SU-DHL-6 (cell line): ENCODE measurements at regions not wholly inside any gene's neighbourhood (a gene's known extent, or its start where the extent isn't known, plus 50 kb on each side); places are given as distances from the start of the nearest gene placed in this dataset.
"Not testable (repeated sequence)": the region's sequence is repeated elsewhere in the genome, so short reads cannot be mapped to it uniquely, and the experiment has no call there.

Source experiments
- H2AFZ ChIP-seq: fragments of 200-600 bp; sonication (generic); 2 replicates; pipeline ENCODE4 v1.6.1; 2014; ENCODE audit warnings: low read depth, mild to moderate bottlenecking, moderate library complexity, mixed read lengths, antibody characterized with exemption, low read length; ENCODE audit not compliant: severe bottlenecking
- H3F3A ChIP-seq: fragments of 200-600 bp; shearing (Covaris generic); 2 replicates; pipeline ENCODE4 v1.6.0; 2016; ENCODE audit warnings: antibody characterized with exemption, mild to moderate bottlenecking; ENCODE audit not compliant: insufficient read depth
- H3K27ac ChIP-seq: fragments of 200-600 bp; sonication (generic); 2 replicates; pipeline ENCODE4 v1.5.1; 2016; ENCODE audit warnings: low read depth, mild to moderate bottlenecking, low read length, moderate library complexity, mixed read lengths
- H3K27me3 ChIP-seq: fragments of 200-600 bp; sonication (generic), shearing (Covaris generic); 2 replicates; pipeline ENCODE4 v1.6.0; 2014; ENCODE audit warnings: mild to moderate bottlenecking, low read length
- H3K36me3 ChIP-seq: fragments of 200-600 bp; sonication (generic); 2 replicates; pipeline ENCODE4 v1.6.1; 2014; ENCODE audit warnings: mild to moderate bottlenecking, low read length, mixed read lengths
- H3K4me2 ChIP-seq: fragments of 300-600, 200-600 bp; shearing (Covaris generic), sonication (generic); 2 replicates; pipeline ENCODE4 v1.6.0; 2014; ENCODE audit warnings: low read length, low read depth, mild to moderate bottlenecking; ENCODE audit not compliant: poor library complexity, severe bottlenecking
- H3K4me3 ChIP-seq: fragments of 200-600 bp; sonication (generic); 2 replicates; pipeline ENCODE4 v1.5.1; 2014; ENCODE audit warnings: antibody characterized with exemption, low read length, mild to moderate bottlenecking, mixed read lengths; ENCODE audit not compliant: insufficient read depth, poor library complexity, severe bottlenecking
- H3K79me2 ChIP-seq: fragments of 200-600 bp; sonication (generic); 2 replicates; pipeline ENCODE4 v1.6.1; 2014; ENCODE audit warnings: mild to moderate bottlenecking, low read length, moderate library complexity; ENCODE audit not compliant: insufficient read depth
- H3K9ac ChIP-seq: fragments of 200-600 bp; sonication (generic); 2 replicates; pipeline ENCODE4 v1.7.0; 2014; ENCODE audit warnings: mild to moderate bottlenecking, low read length
- H3K9me2 ChIP-seq: fragments of 200-600 bp; sonication (generic); replicated peaks from 2 replicates; pipeline ENCODE4 v1.6.1; 2014; ENCODE audit warnings: low read length; ENCODE audit not compliant: insufficient read depth
- H3K9me3 ChIP-seq: fragments of 200-600 bp; sonication (generic); 2 replicates; pipeline ENCODE4 v1.6.1; 2014; ENCODE audit warnings: low read length, mixed read lengths; ENCODE audit not compliant: insufficient read depth
- H4K20me1 ChIP-seq: fragments of 200-600 bp; sonication (generic); 2 replicates; pipeline ENCODE4 v1.6.1; 2014; ENCODE audit warnings: low read depth, mild to moderate bottlenecking, antibody characterized with exemption, low read length, moderate library complexity, mixed read lengths
- CTCF ChIP-seq: fragments of 200-600 bp; sonication (generic); IDR thresholded peaks from one replicate; pipeline ENCODE4 v1.5.1; 2017; ENCODE audit warnings: antibody characterized with exemption, mild to moderate bottlenecking, low read length, moderate library complexity; ENCODE audit not compliant: insufficient read depth, poor library complexity, severe bottlenecking
- EZH2phosphoT487 ChIP-seq: fragments of 200-600 bp; sonication (generic), shearing (Covaris generic); conservative IDR thresholded peaks from 2 replicates; pipeline ENCODE4 v1.6.1; 2018; ENCODE audit warnings: mild to moderate bottlenecking, antibody characterized with exemption, low read length, moderate library complexity, mixed read lengths

GRCh38 chr20:55424476-55424875 lies 580.8 kb downstream of the CBLN4 start:
- no peak overlapping the region for H3K4me3 ChIP-seq
- H3F3A ChIP-seq = no peaks in the 10 kb centered on the region
- H3K27ac ChIP-seq = no peak overlapping the region
- H3K9ac ChIP-seq = no peak overlapping the region
- no peaks in the 10 kb centered on the region for H4K20me1 ChIP-seq
- H3K4me2 ChIP-seq = no peak overlapping the region
- no peak for TF ChIP-seq EZH2phosphoT487
- TF ChIP-seq CTCF = no peak
- H3K36me3 ChIP-seq = no peaks in the 10 kb centered on the region
- H2AFZ ChIP-seq = no peak overlapping the region
- no peaks in the 10 kb centered on the region for H3K27me3 ChIP-seq
- no peaks in the 10 kb centered on the region for H3K79me2 ChIP-seq
- H3K9me3 ChIP-seq = no peaks in the 10 kb centered on the region
- H3K9me2 ChIP-seq = no peaks in the 10 kb centered on the region

- H3F3A ChIP-seq = no peaks in the 10 kb centered on the region
- H3K27me3 ChIP-seq = no peaks in the 10 kb centered on the region
- H3K27ac ChIP-seq = no peak overlapping the region
- no peaks in the 10 kb centered on the region for H3K9me3 ChIP-seq
- no peak overlapping the region for H3K9ac ChIP-seq
- no peaks in the 10 kb centered on the region for H3K9me2 ChIP-seq
- H3K4me2 ChIP-seq = no peak overlapping the region
- TF ChIP-seq CTCF (no peak), EZH2phosphoT487 (no peak)
- no peak overlapping the region for H3K4me3 ChIP-seq
- H3K79me2 ChIP-seq = no peaks in the 10 kb centered on the region
- no peak overlapping the region for H2AFZ ChIP-seq
- no peaks in the 10 kb centered on the region for H3K36me3 ChIP-seq
- H4K20me1 ChIP-seq = no peaks in the 10 kb centered on the region
These were observed 587.5 kb downstream of the CBLN4 start for GRCh38 chr20:55417836-55418235.

GRCh38 chr20:55415567-55416142 lies 589.7 kb downstream of the CBLN4 start:
- Histone ChIP-seq H3K79me2 (no peaks in the 10 kb centered on the region), H3F3A (no peaks in the 10 kb centered on the region), H3K9me2 (no peaks in the 10 kb centered on the region), H3K9ac (no peak overlapping the region), H3K4me2 (no peak overlapping the region), H3K36me3 (no peaks in the 10 kb centered on the region), H2AFZ (no peak overlapping the region), H3K4me3 (no peak overlapping the region), H4K20me1 (no peaks in the 10 kb centered on the region), H3K27ac (no peak overlapping the region), H3K27me3 (no peaks in the 10 kb centered on the region), H3K9me3 (no peaks in the 10 kb centered on the region)
- TF ChIP-seq EZH2phosphoT487 = no peak
- TF ChIP-seq CTCF = no peak

- not testable (repeated sequence) for H3K36me3 ChIP-seq, H3K9me2 ChIP-seq, H3K9me3 ChIP-seq, H3F3A ChIP-seq, H3K27ac ChIP-seq, H3K9ac ChIP-seq, H3K27me3 ChIP-seq, H4K20me1 ChIP-seq, H2AFZ ChIP-seq, H3K4me3 ChIP-seq, H3K79me2 ChIP-seq, H3K4me2 ChIP-seq
These were observed 592.8 kb downstream of the CBLN4 start for GRCh38 chr20:55412508-55412907.
